HL-60 (cell line): ENCODE measurements at regions not wholly inside any gene's neighbourhood (a gene's known extent, or its start where the extent isn't known, plus 50 kb on each side); places are given as distances from the start of the nearest gene placed in this dataset.

ENCODE experiments used
- DNase-seq, 2 experiments: peaks; one replicate each; pipeline ENCODE4 v3.0.0-alpha.2; 2010 to 2020; ENCODE audit warnings: low read depth in 1 of 2, low spot score in 1 of 2
- H3K27ac ChIP-seq: fragments of 250-450 bp; sonication (Bioruptor Pico); replicated peaks from 2 replicates; pipeline ENCODE4 v1.5.1; 2020; ENCODE audit warnings: mild to moderate bottlenecking, moderate library complexity
- H3K27me3 ChIP-seq: fragments of 250-450 bp; sonication (Bioruptor Pico); 2 replicates; pipeline ENCODE4 v1.5.1; 2021; ENCODE audit warnings: mild to moderate bottlenecking, moderate library complexity; ENCODE audit not compliant: insufficient read depth, poor library complexity, severe bottlenecking
- H3K4me3 ChIP-seq: replicated peaks from 2 replicates; pipeline ENCODE4 v1.5.1; 2011; ENCODE audit warnings: mild to moderate bottlenecking, control low read depth, low read length; ENCODE audit not compliant: insufficient read depth
- CTCF ChIP-seq: IDR thresholded peaks from one replicate; pipeline ENCODE4 v1.5.1; 2011; ENCODE audit warnings: low read length, control low read depth, inconsistent platforms; ENCODE audit not compliant: insufficient read depth
- GABPA ChIP-seq: IDR thresholded peaks from 2 replicates; pipeline ENCODE4 v1.6.1; 2012; ENCODE audit warnings: low read depth
- POLR2AphosphoS5 ChIP-seq: IDR thresholded peaks from 2 replicates; pipeline ENCODE4 v1.6.1; 2012; ENCODE audit warnings: low read depth
- REST ChIP-seq: IDR thresholded peaks from 2 replicates; pipeline ENCODE4 v1.6.1; 2012; ENCODE audit warnings: low read depth; ENCODE audit not compliant: insufficient replicate concordance
- SPI1 ChIP-seq: IDR thresholded peaks from 2 replicates; pipeline ENCODE4 v1.6.1; 2012; ENCODE audit warnings: low read depth, mild to moderate bottlenecking, borderline replicate concordance

- TF ChIP-seq REST: no peak
- no peak for TF ChIP-seq SPI1
- TF ChIP-seq POLR2AphosphoS5: no peak
- no peak for TF ChIP-seq GABPA
- no peak for TF ChIP-seq CTCF
- no peak for DNase-seq
- H3K4me3 ChIP-seq: no peak overlapping the region
- no peaks in the 10 kb centered on the region for H3K27me3 ChIP-seq
- no peak overlapping the region for H3K27ac ChIP-seq
These were observed 90.6 kb upstream of the SHB start for GRCh38 chr9:38159599-38159998.

- Histone ChIP-seq H3K4me3 (no peak overlapping the region), H3K27me3 (no peaks in the 10 kb centered on the region), H3K27ac (no peak overlapping the region)
- DNase-seq: no peak
- TF ChIP-seq SPI1 (no peak), GABPA (no peak), POLR2AphosphoS5 (no peak), CTCF (no peak), REST (no peak)
These were observed 89.6 kb upstream of the SHB start for GRCh38 chr9:38158628-38159027.

- no peak for DNase-seq
- H3K27me3 ChIP-seq: no peaks in the 10 kb centered on the region
These were observed 88.7 kb upstream of the SHB start for GRCh38 chr9:38157711-38158110.

More at GRCh38 chr9:38157711-38158110, 88.7 kb upstream of the SHB start:
- Histone ChIP-seq H3K4me3 (no peak overlapping the region), H3K27ac (no peak overlapping the region)
- no peak for TF ChIP-seq POLR2AphosphoS5
- no peak for TF ChIP-seq REST
- no peak for TF ChIP-seq CTCF
- TF ChIP-seq GABPA: no peak
- TF ChIP-seq SPI1: no peak
